ENCODE measurements at regions not wholly inside any gene's neighbourhood (a gene's known extent, or its start where the extent isn't known, plus 50 kb on each side); places are given as distances from the start of the nearest gene placed in this dataset.

DNA sequence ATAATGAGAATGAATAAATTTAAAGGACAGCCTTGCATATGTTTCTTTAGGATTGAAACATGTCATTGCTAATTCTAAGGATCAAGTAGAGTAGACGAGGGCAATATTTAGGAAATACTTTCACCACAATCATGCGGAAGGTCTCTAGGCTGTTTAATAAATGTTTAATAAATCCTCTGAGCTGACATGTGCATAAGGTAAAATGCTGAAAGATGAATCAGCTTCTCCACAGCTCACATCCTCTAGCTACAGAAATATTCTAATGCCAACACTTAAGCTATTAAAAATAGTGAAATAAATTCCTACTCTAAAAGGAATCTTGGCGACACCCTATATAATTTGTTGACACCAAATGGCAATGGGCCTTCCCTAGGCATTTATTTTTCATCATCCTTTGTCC, 407.3 kb downstream of the TBL1XR1 start:
- TF ChIP-seq EZH2 (IDR thresholded peaks at IDR 0.05; ENCODE audit: low read depth): no peak
- TF ChIP-seq, protein P1, sequence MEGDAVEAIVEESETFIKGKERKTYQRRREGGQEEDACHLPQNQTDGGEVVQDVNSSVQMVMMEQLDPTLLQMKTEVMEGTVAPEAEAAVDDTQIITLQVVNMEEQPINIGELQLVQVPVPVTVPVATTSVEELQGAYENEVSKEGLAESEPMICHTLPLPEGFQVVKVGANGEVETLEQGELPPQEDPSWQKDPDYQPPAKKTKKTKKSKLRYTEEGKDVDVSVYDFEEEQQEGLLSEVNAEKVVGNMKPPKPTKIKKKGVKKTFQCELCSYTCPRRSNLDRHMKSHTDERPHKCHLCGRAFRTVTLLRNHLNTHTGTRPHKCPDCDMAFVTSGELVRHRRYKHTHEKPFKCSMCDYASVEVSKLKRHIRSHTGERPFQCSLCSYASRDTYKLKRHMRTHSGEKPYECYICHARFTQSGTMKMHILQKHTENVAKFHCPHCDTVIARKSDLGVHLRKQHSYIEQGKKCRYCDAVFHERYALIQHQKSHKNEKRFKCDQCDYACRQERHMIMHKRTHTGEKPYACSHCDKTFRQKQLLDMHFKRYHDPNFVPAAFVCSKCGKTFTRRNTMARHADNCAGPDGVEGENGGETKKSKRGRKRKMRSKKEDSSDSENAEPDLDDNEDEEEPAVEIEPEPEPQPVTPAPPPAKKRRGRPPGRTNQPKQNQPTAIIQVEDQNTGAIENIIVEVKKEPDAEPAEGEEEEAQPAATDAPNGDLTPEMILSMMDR (conservative IDR thresholded peaks at IDR 0.05): no peak

Data from PC-9 (cell line).